C4-2B (cell line): ENCODE measurements at regions not wholly inside any gene's neighbourhood (a gene's known extent, or its start where the extent isn't known, plus 50 kb on each side); places are given as distances from the start of the nearest gene placed in this dataset.

Source experiments
- ZFX ChIP-seq: fragments of 450-650 bp; IDR thresholded peaks from 2 replicates; pipeline ENCODE4 v1.6.1; 2017
- TF ChIP-seq, protein P1 (sequence below): fragments of 450-650 bp; conservative IDR thresholded peaks from 2 replicates; pipeline ENCODE4 v1.5.1; 2017; ENCODE audit warnings: mild to moderate bottlenecking

DNA sequence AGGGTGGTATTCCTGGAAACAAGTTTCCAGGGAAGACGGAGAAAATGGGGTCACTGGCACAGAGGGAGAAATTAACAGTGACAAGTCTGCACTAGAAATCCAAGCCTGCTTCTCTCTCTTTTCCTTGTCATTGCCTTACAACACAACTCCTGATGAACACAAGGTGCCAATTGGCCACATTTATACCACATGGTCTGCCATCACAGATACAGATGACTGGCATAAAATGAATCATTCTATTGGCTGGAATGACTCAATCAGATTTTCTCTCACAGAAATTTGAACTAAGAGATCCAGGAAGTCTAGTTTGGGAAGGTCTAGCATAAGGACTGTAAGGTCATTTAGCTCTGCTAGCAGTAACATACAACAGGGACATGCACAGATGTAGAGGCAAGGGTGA is 190.3 kb downstream of the LINC00237 start:
- TF ChIP-seq, protein P1, sequence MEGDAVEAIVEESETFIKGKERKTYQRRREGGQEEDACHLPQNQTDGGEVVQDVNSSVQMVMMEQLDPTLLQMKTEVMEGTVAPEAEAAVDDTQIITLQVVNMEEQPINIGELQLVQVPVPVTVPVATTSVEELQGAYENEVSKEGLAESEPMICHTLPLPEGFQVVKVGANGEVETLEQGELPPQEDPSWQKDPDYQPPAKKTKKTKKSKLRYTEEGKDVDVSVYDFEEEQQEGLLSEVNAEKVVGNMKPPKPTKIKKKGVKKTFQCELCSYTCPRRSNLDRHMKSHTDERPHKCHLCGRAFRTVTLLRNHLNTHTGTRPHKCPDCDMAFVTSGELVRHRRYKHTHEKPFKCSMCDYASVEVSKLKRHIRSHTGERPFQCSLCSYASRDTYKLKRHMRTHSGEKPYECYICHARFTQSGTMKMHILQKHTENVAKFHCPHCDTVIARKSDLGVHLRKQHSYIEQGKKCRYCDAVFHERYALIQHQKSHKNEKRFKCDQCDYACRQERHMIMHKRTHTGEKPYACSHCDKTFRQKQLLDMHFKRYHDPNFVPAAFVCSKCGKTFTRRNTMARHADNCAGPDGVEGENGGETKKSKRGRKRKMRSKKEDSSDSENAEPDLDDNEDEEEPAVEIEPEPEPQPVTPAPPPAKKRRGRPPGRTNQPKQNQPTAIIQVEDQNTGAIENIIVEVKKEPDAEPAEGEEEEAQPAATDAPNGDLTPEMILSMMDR, result no peak
- no peak for TF ChIP-seq ZFX
